GM18508 (cell line): ENCODE measurements at regions not wholly inside any gene's neighbourhood (a gene's known extent, or its start where the extent isn't known, plus 50 kb on each side); places are given as distances from the start of the nearest gene placed in this dataset.

Experiments
- ATAC-seq: cut with Tn5 transposase; IDR thresholded peaks from one replicate; pipeline ENCODE4 v1.9.1; 2021; ENCODE audit warnings: moderate number of reproducible peaks; ENCODE audit not compliant: insufficient read depth, unreplicated experiment

- ATAC-seq: no peak
These were observed 86.4 kb upstream of the KLHL29 start for GRCh38 chr2:23298551-23298950.

GRCh38 chr2:23299476-23300195 lies 85.3 kb upstream of the KLHL29 start:
- no peak for ATAC-seq

- ATAC-seq: no peak
These were observed 83.8 kb upstream of the KLHL29 start for GRCh38 chr2:23301136-23301535.

- no peak for ATAC-seq
These were observed 82.4 kb upstream of the KLHL29 start for GRCh38 chr2:23302591-23302990.

- ATAC-seq: no peak
These were observed 78.6 kb upstream of the KLHL29 start for GRCh38 chr2:23306401-23306800.

GRCh38 chr2:23311186-23311585 lies 73.8 kb upstream of the KLHL29 start:
- no peak for ATAC-seq

- ATAC-seq: no peak
These were observed 71.9 kb upstream of the KLHL29 start for GRCh38 chr2:23312996-23313606.

GRCh38 chr2:23314687-23315086 lies 70.3 kb upstream of the KLHL29 start:
- no peak for ATAC-seq

DNA sequence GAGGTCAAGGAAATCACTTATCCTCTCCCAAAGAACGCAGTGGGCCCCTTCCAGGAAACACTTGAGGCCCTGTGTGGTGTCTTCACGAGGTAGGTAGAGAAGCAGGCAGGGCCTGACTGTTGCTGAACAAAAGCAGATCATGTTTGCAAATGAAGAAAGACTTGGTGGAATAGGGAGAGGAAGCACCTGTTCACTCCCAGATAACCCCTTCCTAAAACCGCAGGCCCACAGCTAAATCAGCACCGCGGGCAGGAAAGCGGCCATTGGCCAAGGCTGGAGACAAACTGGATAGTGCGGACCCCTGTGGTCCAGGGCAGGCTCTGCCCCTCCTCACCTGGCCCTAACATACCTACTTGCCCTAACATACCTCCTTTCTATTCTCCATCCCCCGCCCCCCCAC lies 64.9 kb upstream of the KLHL29 start:
- ATAC-seq: no peak

- ATAC-seq: no peak
These were observed 63.2 kb upstream of the KLHL29 start for GRCh38 chr2:23321751-23322150.

GRCh38 chr2:23322567-23323197 lies 62.3 kb upstream of the KLHL29 start:
- no peak for ATAC-seq

GRCh38 chr2:23323198-23323916 lies 61.6 kb upstream of the KLHL29 start:
- ATAC-seq: no peak

DNA sequence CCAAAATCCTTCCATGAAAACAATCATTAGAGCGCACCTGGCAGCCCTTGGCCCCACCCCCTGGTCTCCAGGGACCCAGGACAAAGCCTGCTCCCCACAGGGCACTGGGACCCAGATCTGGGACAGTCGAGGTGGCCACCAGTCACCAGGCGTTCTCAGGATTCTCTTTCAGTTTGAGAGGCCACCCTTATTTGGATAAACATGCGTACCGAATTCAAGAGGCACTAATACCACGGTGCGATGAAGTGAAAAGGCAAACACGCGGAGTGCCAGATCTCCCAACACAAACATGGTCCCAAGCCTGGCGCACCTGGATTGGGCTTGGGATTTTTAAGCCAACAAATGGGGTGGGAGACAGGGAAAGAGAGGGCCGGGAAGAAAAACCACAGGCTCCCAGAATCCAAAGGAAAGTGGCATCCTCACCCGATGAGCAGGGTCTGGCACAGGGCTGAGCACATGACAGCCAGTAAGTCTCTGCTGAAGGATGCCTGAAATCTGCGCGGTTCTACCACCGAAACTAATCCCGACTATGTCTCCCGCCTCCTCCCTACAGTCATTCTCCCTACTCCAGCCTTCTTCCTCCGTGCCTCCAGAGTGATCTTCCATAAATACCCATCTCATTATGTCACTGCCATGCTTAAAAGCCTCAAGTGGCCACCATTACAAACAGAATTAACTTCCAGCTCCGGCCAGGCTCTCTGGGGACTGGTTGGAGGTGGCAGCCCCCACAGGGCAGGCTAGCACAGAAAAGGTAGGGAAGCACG lies 60.9 kb upstream of the KLHL29 start:
- ATAC-seq: no peak

DNA sequence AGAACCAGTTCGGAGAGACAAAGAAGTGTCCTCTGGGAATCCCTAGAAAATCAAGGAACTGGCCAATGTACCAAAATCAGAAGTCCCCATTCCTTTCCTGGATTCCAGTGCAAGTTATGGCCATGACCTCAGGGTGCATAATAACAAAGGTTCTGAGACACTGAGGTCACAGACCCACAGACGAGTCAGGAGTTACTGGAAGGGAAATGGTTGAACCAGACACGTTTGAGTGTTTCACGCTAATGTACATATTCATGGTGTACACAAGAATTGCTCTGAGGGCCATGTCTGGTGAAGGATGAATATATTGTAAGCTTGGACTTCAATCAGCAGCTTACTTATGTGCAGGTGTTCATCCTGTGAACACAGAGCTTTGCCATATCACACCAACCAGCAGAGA lies 58.6 kb upstream of the KLHL29 start:
- ATAC-seq: no peak

DNA sequence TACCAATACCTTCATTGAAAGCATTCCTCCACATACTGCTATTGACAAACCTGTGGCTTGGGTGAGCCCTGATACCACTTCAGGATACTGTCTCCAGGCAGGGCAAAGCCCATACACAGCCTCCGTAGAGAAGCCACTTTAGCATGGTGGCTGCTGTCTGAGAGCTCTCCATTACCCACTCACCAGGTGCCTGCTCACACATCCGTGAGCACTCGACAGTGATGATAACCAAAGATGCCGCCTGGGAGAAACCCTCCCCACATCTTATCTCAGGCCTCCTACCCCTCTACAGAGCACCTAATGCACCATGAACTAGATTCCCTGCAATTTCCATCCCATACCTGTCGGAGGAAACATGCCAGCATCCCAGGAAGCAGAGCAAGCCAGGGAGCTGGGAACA lies 57.6 kb upstream of the KLHL29 start:
- no peak for ATAC-seq

- ATAC-seq: no peak
These were observed 57.1 kb upstream of the KLHL29 start for GRCh38 chr2:23327887-23328286.

- no peak for ATAC-seq
These were observed 54.8 kb upstream of the KLHL29 start for GRCh38 chr2:23330214-23330613.
